Gastrocnemius medialis (tissue), 4 donors: ENCODE measurements at regions not wholly inside any gene's neighbourhood (a gene's known extent, or its start where the extent isn't known, plus 50 kb on each side); places are given as distances from the start of the nearest gene placed in this dataset.
"Not testable (repeated sequence)": the region's sequence is repeated elsewhere in the genome, so short reads cannot be mapped to it uniquely, and the experiment has no call there.

Experiments
- ATAC-seq, 2 donors: fragments of 150-250 bp; one replicate each; pipeline ENCODE4 v1.9.1; 2016
- DNase-seq, 2 donors: peaks; one replicate each; pipeline ENCODE4 v3.0.0-alpha.2; 2019
- H3K27ac ChIP-seq, 4 donors: fragments of 200-600 bp; sonication (generic); 1 replicate in 1 of 4; 2 replicates in 3 of 4; pipeline ENCODE4 v1.5.1; 2016 to 2018; ENCODE audit warnings: mild to moderate bottlenecking in 2 of 4, moderate library complexity in 1 of 4
- H3K27me3 ChIP-seq, 3 donors: fragments of 200-600 bp; sonication (generic) in 2 of 3; 1 replicate in 1 of 3; 2 replicates in 2 of 3; pipeline versions ENCODE4 v1.5.1 to v1.6.0; 2016 to 2019; ENCODE audit warnings: mild to moderate bottlenecking in 1 of 3, moderate library complexity in 1 of 3
- H3K36me3 ChIP-seq, 2 donors: fragments of 200-600 bp; sonication (generic) in 1 of 2; one replicate each; pipeline ENCODE4 v1.5.1; 2017 to 2018
- H3K4me1 ChIP-seq, 2 donors: fragments of 200-600 bp; sonication (generic) in 1 of 2; one replicate each; pipeline ENCODE4 v1.5.1; 2016 to 2017; ENCODE audit warnings: mild to moderate bottlenecking in 2 of 2
- H3K4me3 ChIP-seq, 4 donors: fragments of 200-600 bp; sonication (generic) in 3 of 4; 1 replicate in 1 of 4; 2 replicates in 3 of 4; pipeline ENCODE4 v1.5.1; 2016 to 2019; ENCODE audit warnings: mild to moderate bottlenecking in 2 of 4
- H3K9me3 ChIP-seq, 3 donors: fragments of 200-600 bp; sonication (generic) in 2 of 3; 1 replicate in 1 of 3; 2 replicates in 2 of 3; pipeline ENCODE4 v1.5.1; 2016 to 2019
- CTCF ChIP-seq, 5 experiments: fragments of 450-650 bp in 3 of 5; fragments of 200-600 bp in 2 of 5; sonication (generic) in 2 of 5; IDR thresholded peaks in 4 of 5; conservative IDR thresholded peaks in 1 of 5; 1 replicate in 4 of 5; 2 replicates in 1 of 5; pipeline ENCODE4 v1.5.1; 2016 to 2019; ENCODE audit warnings: antibody characterized with exemption in 5 of 5, mild to moderate bottlenecking in 3 of 5, moderate library complexity in 3 of 5
- POLR2A ChIP-seq, 2 donors: fragments of 450-650 bp; IDR thresholded peaks; one replicate each; pipeline ENCODE4 v1.6.1; 2017; ENCODE audit warnings: antibody characterized with exemption in 2 of 2, mild to moderate bottlenecking in 2 of 2, moderate library complexity in 2 of 2
- in situ Hi-C, 4 donors: fragments of 200-750 bp; cut with MboI; loops; one replicate each; pipeline versions ENCODE4 v1.15.0 to v1.8.0; 2017; ENCODE audit warnings: low sequenced_read_pairs in 4 of 4
- intact Hi-C: fragments of 100-400 bp; cut with DNase I; formaldehyde crosslinking; loops from one replicate; pipeline ENCODE4 v1.15.1; 2023; ENCODE audit warnings: low total_unique reads

GRCh38 chr9:25755951-25756350 lies 77.7 kb upstream of the TUSC1 start:
- in situ Hi-C loops, result no loop called here
- Histone ChIP-seq H3K27ac (no peak overlapping the region), H3K4me3 (no peak overlapping the region), H3K27me3 (no peaks in the 10 kb centered on the region), H3K36me3 (no peaks in the 10 kb centered on the region), H3K4me1 (no peaks in the 10 kb centered on the region), H3K9me3 (no peaks in the 10 kb centered on the region)
- intact Hi-C loops, result no loop called here
- DNase-seq (no peak), ATAC-seq (no peak)
- TF ChIP-seq POLR2A (IDR thresholded peaks at IDR 0.05), result no peak
- no peak for TF ChIP-seq CTCF (IDR thresholded peaks at IDR 0.05 in 4 of 5, conservative IDR thresholded peaks at IDR 0.05 in 1 of 5)

GRCh38 chr9:25752398-25752797 lies 74.2 kb upstream of the TUSC1 start:
- DNase-seq, result no peak
- Histone ChIP-seq H3K27ac (no peak overlapping the region), H3K36me3 (no peaks in the 10 kb centered on the region), H3K27me3 (no peaks in the 10 kb centered on the region), H3K9me3 (no peaks in the 10 kb centered on the region), H3K4me1 (no peaks in the 10 kb centered on the region), H3K4me3 (no peak overlapping the region)
- TF ChIP-seq POLR2A (IDR thresholded peaks at IDR 0.05) (no peak), CTCF (IDR thresholded peaks at IDR 0.05 in 4 of 5, conservative IDR thresholded peaks at IDR 0.05 in 1 of 5) (no peak)
- ATAC-seq, result no peak
- intact Hi-C loops, result no loop called here
- in situ Hi-C loops, result no loop called here

GRCh38 chr9:25742256-25742655 lies 64.0 kb upstream of the TUSC1 start:
- ATAC-seq (no peak), DNase-seq (no peak)
- no peaks in the 10 kb centered on the region for H3K4me1 ChIP-seq
- H3K27me3 ChIP-seq, result no peaks in the 10 kb centered on the region
- no peaks in the 10 kb centered on the region for H3K9me3 ChIP-seq
- no peak overlapping the region for H3K4me3 ChIP-seq
- no peak for TF ChIP-seq CTCF (IDR thresholded peaks at IDR 0.05 in 4 of 5, conservative IDR thresholded peaks at IDR 0.05 in 1 of 5)
- TF ChIP-seq POLR2A (IDR thresholded peaks at IDR 0.05), result no peak
- no peaks in the 10 kb centered on the region for H3K36me3 ChIP-seq
- in situ Hi-C loops (no loop called here), intact Hi-C loops (no loop called here)
- no peak overlapping the region for H3K27ac ChIP-seq

GRCh38 chr9:25733336-25733982 lies 55.2 kb upstream of the TUSC1 start:
- TF ChIP-seq CTCF (IDR thresholded peaks at IDR 0.05 in 4 of 5, conservative IDR thresholded peaks at IDR 0.05 in 1 of 5), result no peak
- ATAC-seq, result no peak
- intact Hi-C loops, result no loop called here

GRCh38 chr9:25731895-25732794 lies 53.9 kb upstream of the TUSC1 start:
- H3K4me3 ChIP-seq, H3K27me3 ChIP-seq, in situ Hi-C loops, H3K9me3 ChIP-seq, DNase-seq, H3K4me1 ChIP-seq, H3K27ac ChIP-seq, ATAC-seq, intact Hi-C loops, H3K36me3 ChIP-seq: not testable (repeated sequence)

More at GRCh38 chr9:25733336-25733982, 55.2 kb upstream of the TUSC1 start:
- no peak for DNase-seq
- H3K27ac ChIP-seq, result no peak overlapping the region
- H3K36me3 ChIP-seq, result no peaks in the 10 kb centered on the region
- H3K4me1 ChIP-seq, result no peaks in the 10 kb centered on the region
- H3K27me3 ChIP-seq, result no peaks in the 10 kb centered on the region
- no peak overlapping the region for H3K4me3 ChIP-seq
- in situ Hi-C loops, result no loop called here
- H3K9me3 ChIP-seq, result no peaks in the 10 kb centered on the region
